DND-41 (cell line): ENCODE measurements at regions not wholly inside any gene's neighbourhood (a gene's known extent, or its start where the extent isn't known, plus 50 kb on each side); places are given as distances from the start of the nearest gene placed in this dataset.
"Not testable (repeated sequence)": the region's sequence is repeated elsewhere in the genome, so short reads cannot be mapped to it uniquely, and the experiment has no call there.

ENCODE experiments used
- EZH2 ChIP-seq: IDR thresholded peaks from 3 replicates; pipeline ENCODE4 v1.6.1; 2012; ENCODE audit warnings: borderline replicate concordance, low read depth, mild to moderate bottlenecking, moderate library complexity, low read length, inconsistent platforms; ENCODE audit not compliant: severe bottlenecking
- TF ChIP-seq, protein P1 (sequence below): IDR thresholded peaks from 2 replicates; pipeline ENCODE4 v1.5.1; 2012; ENCODE audit warnings: borderline replicate concordance, low read length, moderate library complexity, mild to moderate bottlenecking; ENCODE audit not compliant: poor library complexity, severe bottlenecking; ENCODE audit errors: extremely low read depth

DNA sequence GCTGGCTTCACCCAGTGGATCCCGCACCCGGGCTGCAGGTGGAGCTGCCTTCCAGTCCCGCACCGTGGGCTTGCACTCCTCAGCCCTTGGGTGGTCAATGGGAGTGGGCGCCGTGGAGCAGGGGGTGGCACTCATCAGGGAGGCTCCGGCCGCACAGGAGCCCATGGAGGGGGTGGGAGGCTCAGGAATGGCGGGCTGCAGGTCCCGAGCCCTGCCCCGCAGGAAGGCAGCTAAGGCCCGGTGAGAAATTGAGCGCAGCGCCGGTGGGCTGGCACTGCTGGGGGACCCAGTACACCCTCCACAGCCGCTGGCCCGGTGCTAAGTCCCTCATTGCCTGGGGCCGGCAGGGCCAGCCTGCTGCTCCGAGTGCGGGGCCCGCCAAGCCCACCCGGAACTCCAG lies 209.9 kb downstream of the UTRN start:
- TF ChIP-seq, protein P1, sequence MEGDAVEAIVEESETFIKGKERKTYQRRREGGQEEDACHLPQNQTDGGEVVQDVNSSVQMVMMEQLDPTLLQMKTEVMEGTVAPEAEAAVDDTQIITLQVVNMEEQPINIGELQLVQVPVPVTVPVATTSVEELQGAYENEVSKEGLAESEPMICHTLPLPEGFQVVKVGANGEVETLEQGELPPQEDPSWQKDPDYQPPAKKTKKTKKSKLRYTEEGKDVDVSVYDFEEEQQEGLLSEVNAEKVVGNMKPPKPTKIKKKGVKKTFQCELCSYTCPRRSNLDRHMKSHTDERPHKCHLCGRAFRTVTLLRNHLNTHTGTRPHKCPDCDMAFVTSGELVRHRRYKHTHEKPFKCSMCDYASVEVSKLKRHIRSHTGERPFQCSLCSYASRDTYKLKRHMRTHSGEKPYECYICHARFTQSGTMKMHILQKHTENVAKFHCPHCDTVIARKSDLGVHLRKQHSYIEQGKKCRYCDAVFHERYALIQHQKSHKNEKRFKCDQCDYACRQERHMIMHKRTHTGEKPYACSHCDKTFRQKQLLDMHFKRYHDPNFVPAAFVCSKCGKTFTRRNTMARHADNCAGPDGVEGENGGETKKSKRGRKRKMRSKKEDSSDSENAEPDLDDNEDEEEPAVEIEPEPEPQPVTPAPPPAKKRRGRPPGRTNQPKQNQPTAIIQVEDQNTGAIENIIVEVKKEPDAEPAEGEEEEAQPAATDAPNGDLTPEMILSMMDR = not testable (repeated sequence)
- TF ChIP-seq EZH2 = not testable (repeated sequence)
